Stimulated activated CD4-positive, alpha-beta T cell treated with anti-CD3 and anti-CD28 coated beads, Interleukin-4, amount 100 ng/mL, for 48 hours (primary cell): ENCODE measurements at regions not wholly inside any gene's neighbourhood (a gene's known extent, or its start where the extent isn't known, plus 50 kb on each side); places are given as distances from the start of the nearest gene placed in this dataset.
"Not testable (repeated sequence)": the region's sequence is repeated elsewhere in the genome, so short reads cannot be mapped to it uniquely, and the experiment has no call there.

ENCODE experiments used
- DNase-seq, 2 donors: peaks; one replicate each; pipeline ENCODE4 v3.0.0-alpha.2; 2020; ENCODE audit warnings: low read depth in 2 of 2

- DNase-seq, result not testable (repeated sequence)
These were observed 121.7 kb downstream of the ATP6V0E2 start for GRCh38 chr7:149995369-149996026.

- peak in 1 of 2 donors; percentile 11 for DNase-seq
These were observed 127.2 kb downstream of the ATP6V0E2 start for GRCh38 chr7:150000780-150001599.

- DNase-seq, result no peak
These were observed 129.6 kb downstream of the ATP6V0E2 start for GRCh38 chr7:150003304-150003810.

GRCh38 chr7:150003973-150004372 lies 130.2 kb downstream of the ATP6V0E2 start:
- DNase-seq, result not testable (repeated sequence)

GRCh38 chr7:150004843-150005242 lies 131.1 kb downstream of the ATP6V0E2 start:
- DNase-seq, result not testable (repeated sequence)

- not testable (repeated sequence) for DNase-seq
These were observed 136.0 kb downstream of the ATP6V0E2 start for GRCh38 chr7:150009620-150010303.

- not testable (repeated sequence) for DNase-seq
These were observed 143.0 kb downstream of the ATP6V0E2 start for GRCh38 chr7:150016651-150017189.

- not testable (repeated sequence) for DNase-seq
These were observed 146.4 kb downstream of the ATP6V0E2 start for GRCh38 chr7:150020210-150020609.

GRCh38 chr7:150024550-150025490 lies 151.1 kb downstream of the ATP6V0E2 start:
- DNase-seq, result not testable (repeated sequence)

- DNase-seq, result not testable (repeated sequence)
These were observed 152.0 kb downstream of the ATP6V0E2 start for GRCh38 chr7:150025802-150026201.

GRCh38 chr7:150028344-150029012 lies 154.7 kb downstream of the ATP6V0E2 start:
- DNase-seq, result not testable (repeated sequence)

GRCh38 chr7:150029013-150029389 lies 155.2 kb downstream of the ATP6V0E2 start:
- DNase-seq, result not testable (repeated sequence)

- DNase-seq, result not testable (repeated sequence)
These were observed 158.0 kb downstream of the ATP6V0E2 start for GRCh38 chr7:150031733-150032132.

- not testable (repeated sequence) for DNase-seq
These were observed 159.9 kb downstream of the ATP6V0E2 start for GRCh38 chr7:150033711-150034110.

GRCh38 chr7:150035769-150036168 lies 162.0 kb downstream of the ATP6V0E2 start:
- not testable (repeated sequence) for DNase-seq

GRCh38 chr7:150039061-150039460 lies 165.3 kb downstream of the ATP6V0E2 start:
- DNase-seq, result not testable (repeated sequence)

- DNase-seq, result not testable (repeated sequence)
These were observed 168.5 kb downstream of the ATP6V0E2 start for GRCh38 chr7:150042281-150042680.

- DNase-seq, result not testable (repeated sequence)
These were observed 171.0 kb downstream of the ATP6V0E2 start for GRCh38 chr7:150044771-150045170.

- not testable (repeated sequence) for DNase-seq
These were observed 171.8 kb downstream of the ATP6V0E2 start for GRCh38 chr7:150045596-150045995.
